BJ (cell line): ENCODE measurements at regions not wholly inside any gene's neighbourhood (a gene's known extent, or its start where the extent isn't known, plus 50 kb on each side); places are given as distances from the start of the nearest gene placed in this dataset.
"Not testable (repeated sequence)": the region's sequence is repeated elsewhere in the genome, so short reads cannot be mapped to it uniquely, and the experiment has no call there.

ENCODE experiments used
- CTCF ChIA-PET: fragments of 350-600 bp; formaldehyde crosslinking; extraction: SDS; loops from one replicate; lab custom pipeline; 2021; ENCODE audit warnings: antibody characterized with exemption, inconsistent platforms; lab: Yijun Ruan, JAX
- POLR2A ChIA-PET: fragments of 300-600 bp; sonication (Branson Sonifier 250); formaldehyde crosslinking; extraction: SDS; loops from one replicate; lab custom pipeline; 2021; ENCODE audit warnings: antibody characterized with exemption; lab: Charles Lee
- DNase-seq: peaks from one replicate; pipeline ENCODE4 v3.0.0-alpha.2; 2011; ENCODE audit warnings: low read depth
- H3K27me3 ChIP-seq: 2 replicates; pipeline ENCODE4 v1.6.0; 2011; ENCODE audit warnings: low read length; ENCODE audit not compliant: control insufficient read depth, insufficient read depth
- H3K36me3 ChIP-seq: 2 replicates; pipeline ENCODE4 v1.5.1; 2011; ENCODE audit warnings: low read length; ENCODE audit not compliant: control insufficient read depth, insufficient read depth
- H3K4me3 ChIP-seq: 2 replicates; pipeline ENCODE4 v1.5.1; 2011; ENCODE audit warnings: low read depth, mild to moderate bottlenecking, control low read depth, low read length
- CTCF ChIP-seq: IDR thresholded peaks from 2 replicates; pipeline ENCODE4 v1.5.1; 2011; ENCODE audit warnings: low read depth, mild to moderate bottlenecking, control low read depth, inconsistent platforms, low read length, moderate library complexity; ENCODE audit not compliant: insufficient read depth

GRCh38 chr4:62627671-62628070 is 1427.5 kb downstream of the ADGRL3 start:
- Histone ChIP-seq H3K36me3 (no peaks in the 10 kb centered on the region), H3K4me3 (no peak overlapping the region), H3K27me3 (no peaks in the 10 kb centered on the region)
- no peak for TF ChIP-seq CTCF
- POLR2A ChIA-PET: no interaction called here
- CTCF ChIA-PET: no interaction called here
- DNase-seq: no peak

DNA sequence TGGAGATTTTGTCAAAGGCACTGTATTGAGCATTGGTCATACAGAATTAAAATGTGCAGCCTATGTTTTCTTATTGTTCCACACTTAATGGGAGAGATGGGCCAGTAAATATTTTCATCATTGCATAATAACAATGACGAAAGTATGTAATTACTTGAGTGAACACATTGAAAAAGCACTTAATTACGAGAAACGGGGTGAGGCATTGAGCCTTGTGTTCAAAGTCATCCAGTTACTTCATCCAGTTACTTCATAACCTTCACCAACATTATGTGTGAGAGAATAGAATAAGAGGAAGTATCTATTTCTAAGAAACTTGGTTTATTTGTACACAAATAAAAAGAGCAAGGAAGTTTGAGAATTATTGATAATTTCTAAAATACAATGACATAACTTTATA is 1427.0 kb downstream of the ADGRL3 start:
- ChIA-PET POLR2A (no interaction called here), CTCF (no interaction called here)
- Histone ChIP-seq H3K36me3 (no peaks in the 10 kb centered on the region), H3K4me3 (no peak overlapping the region), H3K27me3 (no peaks in the 10 kb centered on the region)
- TF ChIP-seq CTCF: no peak
- DNase-seq: no peak

DNA sequence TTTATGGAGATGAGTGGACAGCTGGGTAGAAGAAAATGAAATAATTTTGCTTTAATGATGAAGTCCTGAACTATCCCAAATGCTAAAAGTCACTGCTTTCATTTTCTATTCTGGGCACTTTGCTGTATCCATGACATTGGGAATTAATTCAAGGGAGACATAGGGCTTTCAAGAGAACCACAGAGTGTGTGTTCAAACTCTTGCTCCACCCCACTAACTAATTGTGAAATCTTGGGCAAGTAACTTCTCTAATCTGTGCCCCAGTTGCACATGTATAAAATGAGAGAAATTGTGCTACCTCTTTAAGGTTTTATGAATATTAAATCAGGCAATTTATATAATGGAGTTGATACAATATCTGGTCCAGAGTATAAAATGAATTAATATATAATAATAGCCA is 1422.0 kb downstream of the ADGRL3 start:
- POLR2A ChIA-PET: no interaction called here
- H3K4me3 ChIP-seq: no peak overlapping the region
- DNase-seq: no peak
- H3K27me3 ChIP-seq: no peaks in the 10 kb centered on the region
- no peaks in the 10 kb centered on the region for H3K36me3 ChIP-seq
- TF ChIP-seq CTCF: no peak
- CTCF ChIA-PET: no interaction called here

DNA sequence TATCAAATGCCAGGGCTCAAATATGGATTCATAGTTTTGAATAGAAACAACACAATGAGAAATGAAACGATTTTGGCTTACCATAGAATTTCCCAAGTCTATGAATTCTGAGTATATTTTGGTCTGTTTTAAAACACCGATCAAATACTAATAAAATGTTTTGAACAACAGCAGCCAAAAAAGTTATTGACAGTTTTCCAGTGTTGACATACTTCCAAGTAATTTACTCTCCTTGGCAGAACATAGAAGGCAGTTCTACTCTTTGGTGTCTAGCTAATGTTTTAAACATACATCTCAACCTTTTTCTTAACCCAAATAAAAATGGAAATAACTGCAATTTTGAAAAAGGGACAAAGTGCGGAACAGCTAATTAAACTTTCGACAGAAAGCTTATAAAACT is 1419.8 kb downstream of the ADGRL3 start:
- H3K36me3 ChIP-seq: no peaks in the 10 kb centered on the region
- POLR2A ChIA-PET: no interaction called here
- no peak for TF ChIP-seq CTCF
- no peak for DNase-seq
- no peaks in the 10 kb centered on the region for H3K27me3 ChIP-seq
- CTCF ChIA-PET: no interaction called here
- no peak overlapping the region for H3K4me3 ChIP-seq

DNA sequence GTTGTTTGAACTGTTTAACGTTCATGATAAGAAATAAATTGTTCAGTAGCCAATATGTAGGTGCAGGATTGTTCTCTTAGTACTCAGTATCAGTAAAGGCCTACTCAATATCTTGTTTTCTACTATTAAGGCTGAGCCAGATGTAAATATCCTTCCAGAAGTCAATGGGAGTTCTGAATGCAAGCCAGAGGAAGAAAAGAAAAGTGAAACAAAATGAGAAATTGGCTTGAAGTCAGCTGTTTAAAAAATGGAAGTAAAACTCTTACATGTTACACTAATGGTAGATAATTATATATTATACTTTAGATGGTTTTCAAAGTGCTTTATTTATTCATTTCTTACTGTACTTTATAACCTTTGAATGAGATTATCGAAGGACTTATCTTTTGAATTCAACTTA is 1417.9 kb downstream of the ADGRL3 start:
- no peaks in the 10 kb centered on the region for H3K36me3 ChIP-seq
- no peaks in the 10 kb centered on the region for H3K27me3 ChIP-seq
- POLR2A ChIA-PET: no interaction called here
- TF ChIP-seq CTCF: no peak
- H3K4me3 ChIP-seq: no peak overlapping the region
- no peak for DNase-seq
- CTCF ChIA-PET: no interaction called here

DNA sequence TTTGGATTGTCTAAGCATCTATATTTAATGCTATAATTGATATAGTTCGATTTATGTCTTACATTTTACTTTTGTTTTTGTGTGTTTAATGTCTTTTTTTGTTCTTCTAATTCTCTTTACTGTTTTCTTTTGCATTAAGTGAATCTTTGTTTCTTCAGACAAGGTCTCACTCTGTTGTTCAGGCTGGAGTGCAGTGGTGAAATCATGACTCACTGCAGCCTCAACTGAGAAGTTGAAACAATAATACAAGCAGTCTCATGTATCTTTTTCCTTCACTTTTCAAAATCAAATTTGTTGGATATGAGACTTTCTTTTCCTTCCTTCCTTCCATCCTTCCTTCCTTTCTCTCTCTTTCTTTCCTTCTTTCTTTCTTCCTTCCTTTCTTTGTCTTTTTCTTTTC is 1401.6 kb downstream of the ADGRL3 start:
- Histone ChIP-seq H3K36me3 (no peaks in the 10 kb centered on the region), H3K27me3 (no peaks in the 10 kb centered on the region), H3K4me3 (no peak overlapping the region)
- ChIA-PET POLR2A (no interaction called here), CTCF (no interaction called here)
- no peak for TF ChIP-seq CTCF
- no peak for DNase-seq

DNA sequence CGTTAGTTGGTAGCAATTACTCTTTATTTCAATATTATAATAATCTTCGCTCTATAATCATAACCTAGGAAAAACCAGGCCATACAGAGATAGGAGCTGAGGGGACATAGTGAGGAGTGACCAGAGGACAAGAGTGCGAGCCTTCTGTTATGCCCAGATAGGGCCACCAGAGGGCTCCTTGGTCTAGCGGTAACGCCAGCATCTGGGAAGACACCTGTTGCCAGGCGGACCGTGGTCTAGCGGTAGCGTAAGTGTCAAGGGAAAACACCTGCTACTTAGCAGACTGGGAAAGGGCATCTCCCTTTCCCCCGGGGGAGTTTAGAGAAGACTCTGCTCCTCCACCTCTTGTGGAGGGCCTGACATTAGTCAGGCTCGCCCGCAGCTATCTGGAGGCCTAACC is 1395.1 kb downstream of the ADGRL3 start:
- POLR2A ChIA-PET, H3K4me3 ChIP-seq, DNase-seq, CTCF ChIA-PET, H3K36me3 ChIP-seq, H3K27me3 ChIP-seq: not testable (repeated sequence)
